BE2C (cell line): ENCODE measurements at regions not wholly inside any gene's neighbourhood (a gene's known extent, or its start where the extent isn't known, plus 50 kb on each side); places are given as distances from the start of the nearest gene placed in this dataset.

Source experiments
- DNase-seq: peaks from one replicate; pipeline ENCODE4 v3.0.0-alpha.2; 2020
- H3K27me3 ChIP-seq: fragments of 250-450 bp; sonication (Bioruptor Pico); 2 replicates; pipeline ENCODE4 v1.5.1; 2020; ENCODE audit warnings: mild to moderate bottlenecking
- H3K36me3 ChIP-seq: fragments of 250-450 bp; sonication (Bioruptor Pico); 2 replicates; pipeline ENCODE4 v1.5.1; 2020; ENCODE audit warnings: mild to moderate bottlenecking
- H3K4me1 ChIP-seq: fragments of 250-450 bp; sonication (Bioruptor Pico); 2 replicates; pipeline ENCODE4 v1.5.1; 2020
- H3K4me3 ChIP-seq: 2 replicates; pipeline ENCODE4 v1.5.1; 2011; ENCODE audit warnings: low read depth, low read length
- H3K9me3 ChIP-seq: fragments of 250-450 bp; sonication (Bioruptor Pico); 2 replicates; pipeline ENCODE4 v1.5.1; 2020
- TF ChIP-seq, protein P1 (sequence below): IDR thresholded peaks from 2 replicates; pipeline ENCODE4 v1.5.1; 2012; ENCODE audit warnings: mild to moderate bottlenecking, low read depth, low read length

DNA sequence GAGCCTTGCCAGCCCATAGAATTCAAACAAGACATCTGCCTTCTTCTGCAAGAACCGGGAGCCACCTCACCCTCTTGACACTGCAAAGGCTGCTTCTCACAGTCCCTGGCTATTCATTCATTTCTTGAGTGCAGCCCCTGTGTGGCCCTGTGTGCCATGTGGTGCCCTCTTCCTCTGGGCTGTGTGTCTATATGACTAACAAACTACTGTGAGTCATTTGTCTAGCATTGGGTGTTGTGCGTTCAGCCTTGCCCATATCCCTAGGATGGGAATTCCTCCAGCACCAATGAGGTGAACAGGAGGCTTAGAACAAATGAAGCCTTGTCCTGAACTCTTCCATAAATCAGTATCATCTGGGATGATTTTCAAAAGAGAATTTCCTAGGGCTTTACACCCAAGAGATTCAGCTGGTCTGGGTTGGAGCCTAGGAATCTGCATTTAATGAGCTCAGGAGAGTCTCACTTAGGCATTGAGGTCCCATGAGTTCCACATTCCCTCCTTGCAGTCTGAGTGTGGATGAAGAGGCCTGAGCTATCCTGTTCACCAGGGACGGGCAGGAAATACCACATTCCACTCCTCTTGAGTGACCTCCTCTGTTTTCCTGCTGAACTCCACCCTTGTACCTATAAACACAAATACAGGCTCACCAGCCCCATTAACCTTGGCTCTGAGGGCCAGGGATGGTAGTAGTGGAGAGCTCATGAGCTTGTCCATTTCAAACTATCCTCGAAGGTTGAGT lies 308.7 kb upstream of the N4BP1 start:
- no peaks in the 10 kb centered on the region for H3K27me3 ChIP-seq
- no peaks in the 10 kb centered on the region for H3K4me1 ChIP-seq
- H3K9me3 ChIP-seq, result no peaks in the 10 kb centered on the region
- no peaks in the 10 kb centered on the region for H3K36me3 ChIP-seq
- TF ChIP-seq, protein P1, sequence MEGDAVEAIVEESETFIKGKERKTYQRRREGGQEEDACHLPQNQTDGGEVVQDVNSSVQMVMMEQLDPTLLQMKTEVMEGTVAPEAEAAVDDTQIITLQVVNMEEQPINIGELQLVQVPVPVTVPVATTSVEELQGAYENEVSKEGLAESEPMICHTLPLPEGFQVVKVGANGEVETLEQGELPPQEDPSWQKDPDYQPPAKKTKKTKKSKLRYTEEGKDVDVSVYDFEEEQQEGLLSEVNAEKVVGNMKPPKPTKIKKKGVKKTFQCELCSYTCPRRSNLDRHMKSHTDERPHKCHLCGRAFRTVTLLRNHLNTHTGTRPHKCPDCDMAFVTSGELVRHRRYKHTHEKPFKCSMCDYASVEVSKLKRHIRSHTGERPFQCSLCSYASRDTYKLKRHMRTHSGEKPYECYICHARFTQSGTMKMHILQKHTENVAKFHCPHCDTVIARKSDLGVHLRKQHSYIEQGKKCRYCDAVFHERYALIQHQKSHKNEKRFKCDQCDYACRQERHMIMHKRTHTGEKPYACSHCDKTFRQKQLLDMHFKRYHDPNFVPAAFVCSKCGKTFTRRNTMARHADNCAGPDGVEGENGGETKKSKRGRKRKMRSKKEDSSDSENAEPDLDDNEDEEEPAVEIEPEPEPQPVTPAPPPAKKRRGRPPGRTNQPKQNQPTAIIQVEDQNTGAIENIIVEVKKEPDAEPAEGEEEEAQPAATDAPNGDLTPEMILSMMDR, result no peak
- DNase-seq, result no peak
- H3K4me3 ChIP-seq, result no peak overlapping the region

DNA sequence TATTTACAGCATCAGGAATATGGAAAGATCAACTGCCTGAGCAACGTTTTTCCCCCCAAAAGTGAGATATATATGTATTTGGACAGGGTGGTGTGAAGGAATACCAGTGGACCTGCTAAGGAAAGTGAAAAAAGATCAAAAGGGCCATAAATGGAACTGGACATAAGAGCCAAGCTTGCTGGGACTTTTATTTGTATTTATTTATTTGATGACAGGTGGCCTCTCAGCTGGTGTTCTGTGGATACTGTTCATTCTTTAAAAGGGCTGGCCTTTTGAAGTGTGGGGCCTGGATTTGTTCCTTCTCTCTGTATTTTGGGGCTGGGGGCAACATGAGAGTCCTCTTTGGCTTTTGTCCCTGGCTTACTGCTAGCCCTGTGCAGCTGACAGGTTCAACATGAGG lies 306.6 kb upstream of the N4BP1 start:
- no peaks in the 10 kb centered on the region for H3K27me3 ChIP-seq
- H3K9me3 ChIP-seq, result no peaks in the 10 kb centered on the region
- H3K4me1 ChIP-seq, result no peaks in the 10 kb centered on the region
- TF ChIP-seq, protein P1, result no peak
- no peak for DNase-seq
- H3K4me3 ChIP-seq, result no peak overlapping the region
- H3K36me3 ChIP-seq, result no peaks in the 10 kb centered on the region

DNA sequence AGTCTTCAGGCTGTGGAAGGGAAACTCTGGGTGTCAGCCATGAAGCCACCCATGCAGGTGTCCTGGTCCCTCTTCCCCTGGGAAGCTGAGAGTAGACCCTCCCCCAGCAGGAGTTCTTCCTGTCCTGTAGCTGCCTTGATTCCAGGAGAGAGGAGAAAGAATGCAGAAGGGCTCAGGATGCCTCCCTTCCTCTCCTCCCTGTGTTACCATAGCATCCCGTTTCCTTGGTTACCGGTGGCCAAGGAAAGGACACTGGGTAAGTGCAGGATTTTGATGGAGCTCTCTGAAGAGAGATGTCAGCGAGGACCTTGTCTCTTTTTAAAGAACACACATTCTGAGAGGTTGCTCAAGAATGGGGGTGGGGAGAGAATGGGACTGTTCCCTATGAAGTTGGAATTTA lies 304.1 kb upstream of the N4BP1 start:
- Histone ChIP-seq H3K27me3 (no peaks in the 10 kb centered on the region), H3K4me3 (no peak overlapping the region), H3K36me3 (no peaks in the 10 kb centered on the region), H3K9me3 (no peaks in the 10 kb centered on the region), H3K4me1 (no peaks in the 10 kb centered on the region)
- no peak for DNase-seq
- TF ChIP-seq, protein P1, result no peak

DNA sequence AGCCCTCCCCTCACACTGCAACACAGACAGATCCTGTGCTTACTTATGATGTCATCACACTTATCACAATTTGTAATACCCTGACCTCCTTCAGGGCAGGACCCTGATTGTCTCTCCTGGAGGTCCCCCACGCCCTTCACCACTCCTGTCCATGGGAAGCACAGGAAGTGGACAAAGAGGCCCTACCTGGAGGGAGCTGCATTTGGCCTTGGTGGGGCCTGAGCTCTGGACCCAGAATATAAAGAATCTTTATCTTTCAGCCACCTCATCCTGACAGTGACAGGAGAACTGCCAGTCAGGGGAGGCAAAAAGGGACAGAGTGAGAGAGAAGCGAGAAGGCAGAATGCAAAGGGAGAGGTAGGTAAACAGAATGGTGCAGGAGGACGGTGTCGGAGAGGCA lies 303.4 kb upstream of the N4BP1 start:
- Histone ChIP-seq H3K36me3 (no peaks in the 10 kb centered on the region), H3K9me3 (no peaks in the 10 kb centered on the region), H3K27me3 (no peaks in the 10 kb centered on the region), H3K4me1 (no peaks in the 10 kb centered on the region), H3K4me3 (no peak overlapping the region)
- TF ChIP-seq, protein P1, result no peak
- no peak for DNase-seq

DNA sequence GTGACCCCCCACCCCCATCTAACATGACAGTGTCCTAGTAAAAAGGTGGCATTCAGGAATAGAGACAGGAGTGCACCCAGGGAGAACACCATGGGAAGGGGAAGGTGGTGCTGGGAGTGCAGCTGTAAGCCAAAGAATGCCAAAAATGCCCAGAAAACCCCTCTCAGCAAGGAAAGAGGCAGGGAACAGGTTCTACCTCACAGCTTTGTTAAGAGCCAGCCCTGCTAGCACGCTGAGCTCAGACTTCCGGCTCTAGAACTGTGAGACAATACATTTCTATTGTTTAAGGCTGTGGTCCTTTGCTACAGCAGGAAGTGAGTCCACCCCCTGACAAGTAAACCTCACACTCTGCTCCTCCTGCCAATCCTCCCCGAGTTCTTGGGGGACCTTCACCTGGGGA lies 302.4 kb upstream of the N4BP1 start:
- Histone ChIP-seq H3K27me3 (no peaks in the 10 kb centered on the region), H3K4me1 (no peaks in the 10 kb centered on the region), H3K36me3 (no peaks in the 10 kb centered on the region), H3K9me3 (no peaks in the 10 kb centered on the region), H3K4me3 (no peak overlapping the region)
- TF ChIP-seq, protein P1, result no peak
- DNase-seq, result no peak

DNA sequence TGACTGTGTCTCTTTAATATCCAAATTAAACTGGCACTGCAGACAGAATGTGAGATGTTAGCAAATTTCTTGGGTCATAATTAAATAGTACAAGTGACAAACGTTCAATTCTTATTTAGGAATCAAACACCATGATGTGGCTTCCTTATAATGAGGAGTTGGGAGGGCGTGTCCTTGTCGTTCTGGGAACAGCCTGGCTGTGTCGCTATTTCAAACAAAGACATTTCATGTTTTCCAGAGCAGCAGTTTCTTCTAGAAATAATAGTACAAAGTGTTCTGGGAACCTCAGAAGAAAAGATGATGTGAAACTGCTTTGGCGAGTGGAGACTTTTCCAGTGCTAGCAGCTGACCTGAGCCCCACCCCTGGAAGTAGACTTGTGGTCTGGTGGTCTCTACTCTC lies 301.7 kb upstream of the N4BP1 start:
- Histone ChIP-seq H3K4me3 (no peak overlapping the region), H3K9me3 (no peaks in the 10 kb centered on the region), H3K27me3 (no peaks in the 10 kb centered on the region), H3K36me3 (no peaks in the 10 kb centered on the region), H3K4me1 (no peaks in the 10 kb centered on the region)
- DNase-seq, result no peak
- TF ChIP-seq, protein P1, result no peak
